ENCODE measurements at regions not wholly inside any gene's neighbourhood (a gene's known extent, or its start where the extent isn't known, plus 50 kb on each side); places are given as distances from the start of the nearest gene placed in this dataset.

DNA sequence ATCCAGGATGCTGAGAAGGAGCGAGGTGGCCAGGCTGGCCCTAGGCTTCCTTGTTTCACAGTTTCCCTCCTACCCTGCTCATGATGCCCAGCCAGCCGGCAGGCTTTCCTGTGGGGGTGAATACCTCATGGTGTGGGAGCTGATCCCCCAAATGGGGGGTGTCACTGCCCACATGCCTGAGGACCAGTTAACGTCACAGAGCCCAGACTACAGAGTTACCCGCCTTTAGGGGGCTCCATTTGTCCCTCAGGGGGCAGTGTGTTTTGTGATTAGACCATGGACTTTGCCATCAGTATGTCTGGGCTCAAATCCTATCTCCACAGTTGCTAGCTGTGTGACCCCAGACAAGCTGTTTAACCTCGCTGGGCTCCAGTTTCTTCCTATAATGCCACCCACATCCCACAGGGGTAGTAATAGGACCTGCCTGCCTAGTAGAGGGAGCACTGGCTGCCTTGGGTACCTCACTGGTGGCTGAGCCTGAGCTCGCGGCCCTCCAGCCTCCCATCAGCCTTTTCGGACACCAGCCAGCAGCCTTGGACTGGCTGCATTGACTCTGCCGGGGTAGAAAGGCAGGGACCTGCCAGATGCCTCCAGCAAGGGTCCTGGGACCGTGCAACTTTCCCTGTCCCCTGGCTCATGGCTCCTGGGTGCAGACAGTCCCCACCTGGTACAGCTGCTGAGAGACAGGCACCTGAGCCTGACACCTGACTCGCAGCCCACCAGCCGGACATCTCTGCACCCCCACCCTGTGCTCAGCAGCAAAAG is 87.5 kb upstream of the GSE1 start:
- no peaks in the 10 kb centered on the region for H3K9me3 ChIP-seq (ENCODE audit: low read depth)
- no peak overlapping the region for H3K9ac ChIP-seq
- H3F3A ChIP-seq (ENCODE audit: insufficient read depth): no peaks in the 10 kb centered on the region
- no peaks in the 10 kb centered on the region for H3K4me1 ChIP-seq (ENCODE audit: insufficient read depth)
- in situ Hi-C loops (cut with MboI): no loop called here
- no peaks in the 10 kb centered on the region for H4K20me1 ChIP-seq (ENCODE audit: insufficient read depth)
- no peak for DNase-seq
- H3K27ac ChIP-seq: no peak overlapping the region
- H2AFZ ChIP-seq: no peak overlapping the region
- H3K9me2 ChIP-seq (ENCODE audit: insufficient read depth): no peaks in the 10 kb centered on the region
- TF ChIP-seq EZH2phosphoT487 (IDR thresholded peaks at IDR 0.05; ENCODE audit: insufficient read depth, low read depth): no peak
- no peak for TF ChIP-seq EZH2 (IDR thresholded peaks at IDR 0.05; ENCODE audit: insufficient read depth, poor library complexity, severe bottlenecking)
- H3K36me3 ChIP-seq (ENCODE audit: low read depth): no peaks in the 10 kb centered on the region
- H3K4me2 ChIP-seq (ENCODE audit: unreplicated experiment): no peak overlapping the region
- WGBS, 2 experiments (ENCODE audit: low coverage in 1 of 2, low lambda C conversion rate in 2 of 2, missing lambda C conversion rate in 2 of 2): 92 to 94% methylated on average over 12 of the region's 12 CpGs
- no peak overlapping the region for H3K4me3 ChIP-seq
- no peaks in the 10 kb centered on the region for H3K27me3 ChIP-seq (replicated peaks; ENCODE audit: insufficient read depth)
- peaks cover 9% of the 10 kb centered on the region; the same call in 1 of the 2 replicates for H3K79me2 ChIP-seq (ENCODE audit: insufficient read depth)

DNA sequence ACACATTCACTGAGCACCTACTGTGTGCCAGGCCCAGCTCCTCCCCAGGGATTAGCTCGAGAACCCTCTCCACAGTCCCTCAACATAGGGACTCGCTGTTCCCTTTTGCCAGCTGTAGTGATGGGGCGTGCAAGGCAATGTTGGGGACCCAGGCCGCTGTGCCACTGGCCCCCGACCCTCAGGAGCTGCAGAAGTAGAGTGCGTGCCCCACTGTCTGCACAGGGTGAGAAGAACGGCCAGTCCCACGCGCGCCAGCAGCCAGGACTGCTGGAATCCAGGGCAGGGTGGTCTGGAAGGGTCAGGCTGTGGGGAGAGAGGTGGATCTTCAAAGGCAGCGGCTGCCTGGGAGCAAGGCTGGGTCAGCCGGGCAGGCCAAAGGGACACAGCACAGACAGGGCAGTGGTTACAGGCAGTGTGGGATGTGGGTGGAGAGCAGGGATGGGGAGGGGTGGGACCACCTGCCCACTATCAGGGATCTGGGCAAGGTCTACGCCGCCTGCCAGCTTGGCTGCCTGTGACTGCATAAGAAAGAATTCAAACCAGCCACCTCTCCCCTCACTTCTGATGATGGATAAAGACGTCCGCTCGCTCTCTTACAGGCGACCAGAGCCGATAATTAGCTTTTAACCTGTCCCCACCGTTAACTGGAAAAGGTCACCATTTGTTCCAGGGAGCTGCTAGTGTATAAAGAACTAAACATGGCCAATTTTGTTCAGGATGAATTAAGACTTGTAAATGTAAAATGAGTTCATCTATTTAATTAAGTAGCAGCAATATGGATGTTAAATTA is 86.7 kb upstream of the GSE1 start:
- H3K9ac ChIP-seq: no peak overlapping the region
- H3K4me1 ChIP-seq (ENCODE audit: insufficient read depth): no peaks in the 10 kb centered on the region
- no peaks in the 10 kb centered on the region for H3K36me3 ChIP-seq (ENCODE audit: low read depth)
- H3K9me2 ChIP-seq (ENCODE audit: insufficient read depth): no peaks in the 10 kb centered on the region
- in situ Hi-C loops (cut with MboI): no loop called here
- peaks cover 9% of the 10 kb centered on the region; the same call in 1 of the 2 replicates for H3K79me2 ChIP-seq (ENCODE audit: insufficient read depth)
- H3K4me3 ChIP-seq: no peak overlapping the region
- H4K20me1 ChIP-seq (ENCODE audit: insufficient read depth): no peaks in the 10 kb centered on the region
- TF ChIP-seq EZH2 (IDR thresholded peaks at IDR 0.05; ENCODE audit: insufficient read depth, poor library complexity, severe bottlenecking): no peak
- TF ChIP-seq EZH2phosphoT487 (IDR thresholded peaks at IDR 0.05; ENCODE audit: insufficient read depth, low read depth): no peak
- no peak for DNase-seq
- no peak overlapping the region for H2AFZ ChIP-seq
- H3K27ac ChIP-seq: no peak overlapping the region
- WGBS, 2 experiments (ENCODE audit: low coverage in 1 of 2, low lambda C conversion rate in 2 of 2, missing lambda C conversion rate in 2 of 2): 92 to 94% methylated on average over 20 of the region's 20 CpGs
- no peaks in the 10 kb centered on the region for H3K27me3 ChIP-seq (replicated peaks; ENCODE audit: insufficient read depth)
- no peaks in the 10 kb centered on the region for H3K9me3 ChIP-seq (ENCODE audit: low read depth)
- no peaks in the 10 kb centered on the region for H3F3A ChIP-seq (ENCODE audit: insufficient read depth)
- no peak overlapping the region for H3K4me2 ChIP-seq (ENCODE audit: unreplicated experiment)

GRCh38 chr16:85527042-85527766 is 85.9 kb upstream of the GSE1 start:
- no peaks in the 10 kb centered on the region for H4K20me1 ChIP-seq (ENCODE audit: insufficient read depth)

DNA sequence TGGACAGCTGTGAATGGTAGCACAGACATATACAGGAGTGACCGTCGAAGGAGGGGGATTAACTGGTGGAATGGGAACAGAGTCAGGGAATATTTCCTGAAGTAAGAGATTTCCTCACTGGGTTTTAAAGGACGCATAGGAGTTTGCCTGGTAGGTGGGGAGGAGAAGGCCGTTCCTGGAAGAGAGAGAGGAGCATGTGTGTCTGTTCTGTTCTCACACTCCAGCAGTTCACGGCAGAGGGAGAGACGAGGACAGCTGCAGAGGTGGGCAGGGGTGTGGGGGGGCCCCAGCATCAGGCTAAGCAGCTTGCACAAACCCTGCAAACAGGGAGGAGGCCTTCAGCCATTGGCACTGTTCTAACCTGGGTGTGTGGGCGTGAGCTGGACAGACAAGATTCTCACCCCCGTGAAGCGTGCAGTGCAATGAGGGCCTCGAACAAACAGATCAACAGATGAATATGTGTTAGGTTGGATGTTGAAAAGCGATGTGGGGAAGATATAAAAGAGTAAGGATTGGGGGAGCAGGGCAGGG is 85.3 kb upstream of the GSE1 start:
- no peak overlapping the region for H3K4me3 ChIP-seq
- no peak overlapping the region for H2AFZ ChIP-seq
- 84 to 90% methylated on average over 11 of the region's 11 CpGs for WGBS, 2 experiments (ENCODE audit: low coverage in 1 of 2, low lambda C conversion rate in 2 of 2, missing lambda C conversion rate in 2 of 2)
- H3K9me3 ChIP-seq (ENCODE audit: low read depth): no peaks in the 10 kb centered on the region
- H3K4me2 ChIP-seq (ENCODE audit: unreplicated experiment): no peak overlapping the region
- H3K36me3 ChIP-seq (ENCODE audit: low read depth): no peaks in the 10 kb centered on the region
- no peaks in the 10 kb centered on the region for H3K27me3 ChIP-seq (replicated peaks; ENCODE audit: insufficient read depth)
- DNase-seq: no peak
- H3K79me2 ChIP-seq (ENCODE audit: insufficient read depth): peaks cover 4% of the 10 kb centered on the region; the same call in 1 of the 2 replicates
- no peaks in the 10 kb centered on the region for H4K20me1 ChIP-seq (ENCODE audit: insufficient read depth)
- TF ChIP-seq EZH2phosphoT487 (IDR thresholded peaks at IDR 0.05; ENCODE audit: insufficient read depth, low read depth): no peak
- TF ChIP-seq EZH2 (IDR thresholded peaks at IDR 0.05; ENCODE audit: insufficient read depth, poor library complexity, severe bottlenecking): no peak
- in situ Hi-C loops (cut with MboI): no loop called here
- no peak overlapping the region for H3K27ac ChIP-seq
- no peaks in the 10 kb centered on the region for H3K9me2 ChIP-seq (ENCODE audit: insufficient read depth)
- no peak overlapping the region for H3K9ac ChIP-seq
- H3K4me1 ChIP-seq (ENCODE audit: insufficient read depth): no peaks in the 10 kb centered on the region
- H3F3A ChIP-seq (ENCODE audit: insufficient read depth): no peaks in the 10 kb centered on the region

More at GRCh38 chr16:85527042-85527766, 85.9 kb upstream of the GSE1 start:
- 90 to 91% methylated on average over 40 to 41 of the region's 41 CpGs for WGBS, 2 experiments (ENCODE audit: low coverage in 1 of 2, low lambda C conversion rate in 2 of 2, missing lambda C conversion rate in 2 of 2)
- no peak for DNase-seq
- Histone ChIP-seq H3K27ac (no peak overlapping the region), H3F3A (ENCODE audit: insufficient read depth) (no peaks in the 10 kb centered on the region), H3K4me3 (no peak overlapping the region), H3K79me2 (ENCODE audit: insufficient read depth) (peaks cover 9% of the 10 kb centered on the region; the same call in 1 of the 2 replicates), H3K27me3 (replicated peaks; ENCODE audit: insufficient read depth) (no peaks in the 10 kb centered on the region), H3K9me2 (ENCODE audit: insufficient read depth) (no peaks in the 10 kb centered on the region), H3K4me1 (ENCODE audit: insufficient read depth) (no peaks in the 10 kb centered on the region), H3K4me2 (ENCODE audit: unreplicated experiment) (no peak overlapping the region), H2AFZ (no peak overlapping the region), H3K9ac (no peak overlapping the region), H3K36me3 (ENCODE audit: low read depth) (no peaks in the 10 kb centered on the region), H3K9me3 (ENCODE audit: low read depth) (no peaks in the 10 kb centered on the region)
- in situ Hi-C loops (cut with MboI): no loop called here
- no peak for TF ChIP-seq EZH2phosphoT487 (IDR thresholded peaks at IDR 0.05; ENCODE audit: insufficient read depth, low read depth)
- TF ChIP-seq EZH2 (IDR thresholded peaks at IDR 0.05; ENCODE audit: insufficient read depth, poor library complexity, severe bottlenecking): no peak
